HepG2 (cell line): ENCODE measurements at regions not wholly inside any gene's neighbourhood (a gene's known extent, or its start where the extent isn't known, plus 50 kb on each side); places are given as distances from the start of the nearest gene placed in this dataset.

Experiments used
- ATAC-seq: fragments of 200-7000 bp; cut with Tn5 transposase; 3 replicates; pipeline ENCODE4 v1.9.1; 2020; ENCODE audit warnings: mild to moderate bottlenecking, moderate library complexity
- BruUV-seq: library from RNA; stranded (reverse); fragments of 400-500 nt; replicated peaks from 2 replicates; lab custom pipeline; 2021; lab: Mats Ljungman, UMichigan
- CTCF ChIA-PET: fragments of 300-600 bp; formaldehyde crosslinking; extraction: SDS; loops from one replicate; lab custom pipeline; 2021; ENCODE audit warnings: low total read pairs, inconsistent platforms, low intra/inter-chr PET ratio; lab: Yijun Ruan, JAX
- POLR2A ChIA-PET: fragments of 350-600 bp; sonication (Branson Sonifier 250); formaldehyde crosslinking; loops from one replicate; lab custom pipeline; 2020; ENCODE audit warnings: antibody characterized with exemption, inconsistent platforms; lab: Yijun Ruan, JAX
- DNase-seq: peaks from one replicate; pipeline ENCODE4 v3.0.0-alpha.2; 2015; ENCODE audit warnings: low spot score
- FAIRE-seq: peaks from 3 replicates; lab custom pipeline; 2011; peaks lifted over from hg19 to GRCh38; lab: Jason Lieb, UNC
- H2AFZ ChIP-seq: one replicate; pipeline ENCODE4 v1.6.1; 2011; ENCODE audit warnings: low read length, inconsistent platforms
- H3K27ac ChIP-seq: fragments of 300-600 bp; 3 replicates; pipeline ENCODE4 v1.8.0; 2011; ENCODE audit warnings: mixed run types, mild to moderate bottlenecking, mixed read lengths, low read length, inconsistent platforms; ENCODE audit not compliant: insufficient read depth; ENCODE audit errors: extremely low read length
- H3K27me3 ChIP-seq, 2 experiments: fragments of 200-600 bp in 1 of 2; 2 replicates in 1 of 2; 3 replicates in 1 of 2; pipeline versions ENCODE4 v1.6.0 to v1.8.0; 2011; ENCODE audit warnings: low read length in 2 of 2, mild to moderate bottlenecking in 2 of 2, moderate library complexity in 2 of 2, inconsistent platforms in 1 of 2; ENCODE audit not compliant: insufficient read depth in 2 of 2, control insufficient read depth in 1 of 2
- H3K36me3 ChIP-seq, 2 experiments: fragments of 200-600 bp in 1 of 2; replicated peaks in 1 of 2; 2 replicates in 1 of 2; 3 replicates in 1 of 2; pipeline versions ENCODE4 v1.5.1 to v1.8.0; 2011; ENCODE audit warnings: low read length in 2 of 2, inconsistent platforms in 1 of 2; ENCODE audit not compliant: insufficient read depth in 2 of 2, control insufficient read depth in 1 of 2
- H3K4me1 ChIP-seq: 2 replicates; pipeline ENCODE4 v1.5.1; 2012; ENCODE audit warnings: low read length, inconsistent platforms; ENCODE audit not compliant: insufficient read depth
- H3K4me2 ChIP-seq: 2 replicates; pipeline ENCODE4 v1.6.0; 2011; ENCODE audit warnings: low read depth, low read length, inconsistent platforms
- H3K4me3 ChIP-seq, 3 experiments: fragments of 200-600 bp in 1 of 3; sonication (generic), shearing (Covaris generic) in 1 of 3; replicated peaks in 1 of 3; 2 replicates each; pipeline ENCODE4 v1.5.1; 2011 to 2016; ENCODE audit warnings: low read length in 3 of 3, inconsistent platforms in 2 of 3, low read depth in 2 of 3, mild to moderate bottlenecking in 2 of 3, control low read depth in 1 of 3, mixed read lengths in 1 of 3; ENCODE audit not compliant: insufficient read depth in 1 of 3
- H3K79me2 ChIP-seq: one replicate; pipeline ENCODE4 v1.6.1; 2011; ENCODE audit warnings: low read length, inconsistent platforms; ENCODE audit not compliant: insufficient read depth
- H3K9ac ChIP-seq: 2 replicates; pipeline ENCODE4 v1.6.0; 2011; ENCODE audit warnings: mild to moderate bottlenecking, low read depth, low read length, inconsistent platforms; ENCODE audit not compliant: insufficient read depth
- H3K9me3 ChIP-seq: 2 replicates; pipeline ENCODE4 v1.5.1; 2012; ENCODE audit warnings: mild to moderate bottlenecking, low read length
- H4K20me1 ChIP-seq: 2 replicates; pipeline ENCODE4 v1.6.0; 2011; ENCODE audit warnings: inconsistent platforms, mild to moderate bottlenecking, low read length, moderate library complexity; ENCODE audit not compliant: insufficient read depth
- HNRNPH1 ChIP-seq: fragments of 200-400 bp; formaldehyde crosslinking; optimal IDR thresholded peaks from 2 replicates; pipeline ENCODE3; 2017; ENCODE audit warnings: mild to moderate bottlenecking, low read depth, low read length
- MEIS1 ChIP-seq: sonication (generic); formaldehyde crosslinking; IDR thresholded peaks from 2 replicates; pipeline ENCODE4 v1.9.0; 2021; ENCODE audit warnings: mild to moderate bottlenecking, missing genetic modification reagents, moderate library complexity, borderline replicate concordance
- PAWR ChIP-seq: sonication (generic); formaldehyde crosslinking; IDR thresholded peaks from 2 replicates; pipeline ENCODE4 v1.4.0; 2020; ENCODE audit warnings: missing genetic modification reagents, mild to moderate bottlenecking, borderline replicate concordance
- POLR2AphosphoS5 ChIP-seq: IDR thresholded peaks from 2 replicates; pipeline ENCODE4 v1.6.1; 2012; ENCODE audit warnings: low read depth, low read length
- TAF1 ChIP-seq: sonication (generic); formaldehyde crosslinking; IDR thresholded peaks from 2 replicates; pipeline ENCODE4 v1.4.0; 2020; ENCODE audit warnings: missing genetic modification reagents
- TCF12 ChIP-seq, 2 experiments: fragments of 450-650 bp in 1 of 2; sonication (generic) in 1 of 2; formaldehyde crosslinking in 1 of 2; IDR thresholded peaks; 2 replicates each; pipeline versions ENCODE4 v1.6.1 to v1.8.0; 2017 to 2022; ENCODE audit warnings: antibody characterized with exemption in 1 of 2, mild to moderate bottlenecking in 1 of 2, missing genetic modification reagents in 1 of 2, moderate library complexity in 1 of 2
- TEAD2 ChIP-seq: sonication (generic); formaldehyde crosslinking; IDR thresholded peaks from 2 replicates; pipeline ENCODE4 v1.9.0; 2021; ENCODE audit warnings: missing genetic modification reagents
- WIZ ChIP-seq: sonication (generic); formaldehyde crosslinking; IDR thresholded peaks from 2 replicates; pipeline ENCODE4 v1.5.1; 2020; ENCODE audit warnings: mild to moderate bottlenecking, missing genetic modification reagents
- XRCC5 ChIP-seq: fragments of 200-400 bp; formaldehyde crosslinking; optimal IDR thresholded peaks from 2 replicates; pipeline ENCODE3; 2017; ENCODE audit warnings: mild to moderate bottlenecking, low read length
- ZNF30 ChIP-seq: sonication (generic); formaldehyde crosslinking; IDR thresholded peaks from 2 replicates; pipeline ENCODE4 v1.5.0; 2020; ENCODE audit warnings: mild to moderate bottlenecking, missing genetic modification reagents
- ZNF333 ChIP-seq: sonication (generic); formaldehyde crosslinking; IDR thresholded peaks from 2 replicates; pipeline ENCODE4 v1.4.0; 2020; ENCODE audit warnings: mild to moderate bottlenecking, missing genetic modification reagents, borderline replicate concordance
- ZNF713 ChIP-seq: sonication (generic); formaldehyde crosslinking; IDR thresholded peaks from 2 replicates; pipeline ENCODE4 v1.4.0; 2020; ENCODE audit warnings: mild to moderate bottlenecking, missing genetic modification reagents
- WGBS: methylation state at CpG from one replicate; pipeline ENCODE4 v1.1.6; 2017; ENCODE audit warnings: low lambda C conversion rate; 5-methylcytosine and 5-hydroxymethylcytosine counted together
- in situ Hi-C: cut with HindIII; loops from 2 replicates; pipeline ENCODE4 v1.10.0; 2017; ENCODE audit warnings: low pct_unique_long_range_greater_than_20kb; ENCODE audit not compliant: extremely low pct_ligation_motif_present
- intact Hi-C: fragments of 100-400 bp; cut with micrococcal nuclease; formaldehyde crosslinking; loops from one replicate; pipeline ENCODE4 v1.10.0; 2022; ENCODE audit not compliant: unreplicated experiment
- TF ChIP-seq, protein P1 (sequence below): sonication (generic); formaldehyde crosslinking; IDR thresholded peaks from 2 replicates; pipeline ENCODE4 v1.5.0; 2020; ENCODE audit warnings: missing genetic modification reagents
- TF ChIP-seq, protein P2 (sequence below): sonication (generic); formaldehyde crosslinking; IDR thresholded peaks from 2 replicates; pipeline ENCODE4; 2020; ENCODE audit warnings: missing genetic modification reagents, mild to moderate bottlenecking, borderline replicate concordance
- TF ChIP-seq, protein P3 (sequence below): sonication (generic); formaldehyde crosslinking; IDR thresholded peaks from 2 replicates; pipeline ENCODE4 v1.5.0; 2020; ENCODE audit warnings: mild to moderate bottlenecking, missing genetic modification reagents

DNA sequence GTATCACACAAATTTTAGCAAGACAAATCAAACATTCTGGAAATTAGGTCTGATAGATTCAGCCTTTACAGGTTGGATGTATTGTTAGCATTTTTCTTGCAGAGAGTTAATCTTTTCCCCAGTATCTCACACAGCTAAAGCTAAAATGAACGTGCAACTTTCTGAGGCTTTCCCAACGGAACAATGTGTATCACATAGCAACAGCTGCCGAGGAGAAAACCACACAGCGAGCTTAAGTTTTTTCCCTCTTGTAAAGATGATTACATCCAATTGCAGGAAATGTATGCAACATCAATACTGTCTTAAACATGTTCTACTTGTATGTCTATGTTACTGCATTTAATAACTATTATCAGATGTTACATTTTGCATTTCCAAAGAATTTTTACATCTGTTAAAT, 182.2 kb downstream of the CCDC59 start:
- TF ChIP-seq ZNF333 (CRISPR knock-in tag), result no peak
- TF ChIP-seq TAF1 (CRISPR knock-in tag), result no peak
- no peak for TF ChIP-seq PAWR (CRISPR knock-in tag)
- ATAC-seq, result no peak
- H4K20me1 ChIP-seq, result no peaks in the 10 kb centered on the region
- DNase-seq, result no peak
- H3K4me1 ChIP-seq, result no peaks in the 10 kb centered on the region
- in situ Hi-C loops, result no loop called here
- H3K27ac ChIP-seq, result no peak overlapping the region
- FAIRE-seq, result no peak
- H3K9ac ChIP-seq, result no peak overlapping the region
- H2AFZ ChIP-seq, result no peak overlapping the region
- intact Hi-C loops, result no loop called here
- 0% methylated on average over 4 of the region's 4 CpGs for WGBS
- BruUV-seq, result no TSS peak
- ChIA-PET CTCF (no interaction called here), POLR2A (no interaction called here)
- no peaks in the 10 kb centered on the region for H3K27me3 ChIP-seq
- H3K79me2 ChIP-seq, result no peaks in the 10 kb centered on the region
- H3K4me3 ChIP-seq, result no peak overlapping the region
- H3K4me2 ChIP-seq, result no peak overlapping the region
- H3K36me3 ChIP-seq, result no peaks in the 10 kb centered on the region
- H3K9me3 ChIP-seq, result no peaks in the 10 kb centered on the region

DNA sequence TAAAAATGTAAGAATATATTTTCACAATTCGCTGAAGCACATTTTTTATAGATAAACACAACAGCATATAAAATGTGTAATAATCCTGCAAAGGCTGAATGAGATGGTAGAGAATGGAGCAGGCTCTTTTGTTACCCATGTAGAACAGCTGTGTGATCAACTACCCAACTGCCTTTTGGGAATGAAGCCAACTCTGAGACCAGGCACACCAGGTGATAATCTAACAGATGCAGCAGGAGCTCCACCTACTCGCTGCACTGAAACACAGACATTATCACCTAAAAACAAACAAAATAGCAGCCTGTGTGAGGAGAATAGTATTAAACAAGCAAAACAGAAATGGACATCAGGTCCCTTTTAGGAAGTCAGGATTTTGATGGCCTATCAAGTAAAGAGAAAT, 183.3 kb downstream of the CCDC59 start:
- 2% methylated on average over 2 of the region's 2 CpGs for WGBS
- POLR2A ChIA-PET, result no interaction called here
- no peak for ATAC-seq
- TF ChIP-seq WIZ (CRISPR knock-in tag) (no peak), POLR2AphosphoS5 (no peak), MEIS1 (CRISPR knock-in tag) (no peak), ZNF713 (no peak), ZNF30 (CRISPR knock-in tag) (no peak), XRCC5 (no peak), TCF12 (IDR thresholded peaks at IDR 0.05) (no peak), TCF12 (CRISPR knock-in tag; IDR thresholded peaks at IDR 0.05) (no peak), HNRNPH1 (no peak), TEAD2 (CRISPR knock-in tag) (no peak)
- TF ChIP-seq, protein P1, sequence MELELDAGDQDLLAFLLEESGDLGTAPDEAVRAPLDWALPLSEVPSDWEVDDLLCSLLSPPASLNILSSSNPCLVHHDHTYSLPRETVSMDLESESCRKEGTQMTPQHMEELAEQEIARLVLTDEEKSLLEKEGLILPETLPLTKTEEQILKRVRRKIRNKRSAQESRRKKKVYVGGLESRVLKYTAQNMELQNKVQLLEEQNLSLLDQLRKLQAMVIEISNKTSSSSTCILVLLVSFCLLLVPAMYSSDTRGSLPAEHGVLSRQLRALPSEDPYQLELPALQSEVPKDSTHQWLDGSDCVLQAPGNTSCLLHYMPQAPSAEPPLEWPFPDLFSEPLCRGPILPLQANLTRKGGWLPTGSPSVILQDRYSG (CRISPR knock-in tag), result no peak
- TF ChIP-seq, protein P2, sequence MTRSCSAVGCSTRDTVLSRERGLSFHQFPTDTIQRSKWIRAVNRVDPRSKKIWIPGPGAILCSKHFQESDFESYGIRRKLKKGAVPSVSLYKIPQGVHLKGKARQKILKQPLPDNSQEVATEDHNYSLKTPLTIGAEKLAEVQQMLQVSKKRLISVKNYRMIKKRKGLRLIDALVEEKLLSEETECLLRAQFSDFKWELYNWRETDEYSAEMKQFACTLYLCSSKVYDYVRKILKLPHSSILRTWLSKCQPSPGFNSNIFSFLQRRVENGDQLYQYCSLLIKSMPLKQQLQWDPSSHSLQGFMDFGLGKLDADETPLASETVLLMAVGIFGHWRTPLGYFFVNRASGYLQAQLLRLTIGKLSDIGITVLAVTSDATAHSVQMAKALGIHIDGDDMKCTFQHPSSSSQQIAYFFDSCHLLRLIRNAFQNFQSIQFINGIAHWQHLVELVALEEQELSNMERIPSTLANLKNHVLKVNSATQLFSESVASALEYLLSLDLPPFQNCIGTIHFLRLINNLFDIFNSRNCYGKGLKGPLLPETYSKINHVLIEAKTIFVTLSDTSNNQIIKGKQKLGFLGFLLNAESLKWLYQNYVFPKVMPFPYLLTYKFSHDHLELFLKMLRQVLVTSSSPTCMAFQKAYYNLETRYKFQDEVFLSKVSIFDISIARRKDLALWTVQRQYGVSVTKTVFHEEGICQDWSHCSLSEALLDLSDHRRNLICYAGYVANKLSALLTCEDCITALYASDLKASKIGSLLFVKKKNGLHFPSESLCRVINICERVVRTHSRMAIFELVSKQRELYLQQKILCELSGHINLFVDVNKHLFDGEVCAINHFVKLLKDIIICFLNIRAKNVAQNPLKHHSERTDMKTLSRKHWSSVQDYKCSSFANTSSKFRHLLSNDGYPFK, result no peak
- TF ChIP-seq, protein P3, sequence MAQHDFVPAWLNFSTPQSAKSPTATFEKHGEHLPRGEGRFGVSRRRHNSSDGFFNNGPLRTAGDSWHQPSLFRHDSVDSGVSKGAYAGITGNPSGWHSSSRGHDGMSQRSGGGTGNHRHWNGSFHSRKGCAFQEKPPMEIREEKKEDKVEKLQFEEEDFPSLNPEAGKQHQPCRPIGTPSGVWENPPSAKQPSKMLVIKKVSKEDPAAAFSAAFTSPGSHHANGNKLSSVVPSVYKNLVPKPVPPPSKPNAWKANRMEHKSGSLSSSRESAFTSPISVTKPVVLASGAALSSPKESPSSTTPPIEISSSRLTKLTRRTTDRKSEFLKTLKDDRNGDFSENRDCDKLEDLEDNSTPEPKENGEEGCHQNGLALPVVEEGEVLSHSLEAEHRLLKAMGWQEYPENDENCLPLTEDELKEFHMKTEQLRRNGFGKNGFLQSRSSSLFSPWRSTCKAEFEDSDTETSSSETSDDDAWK (CRISPR knock-in tag), result no peak

More for the DNA sequence above, 183.3 kb downstream of the CCDC59 start:
- H3K4me1 ChIP-seq, result no peaks in the 10 kb centered on the region
- no peaks in the 10 kb centered on the region for H3K36me3 ChIP-seq
- CTCF ChIA-PET, result no interaction called here
- no TSS peak for BruUV-seq
- H3K79me2 ChIP-seq, result no peaks in the 10 kb centered on the region
- in situ Hi-C loops (no loop called here), intact Hi-C loops (no loop called here)
- no peak overlapping the region for H3K4me2 ChIP-seq
- no peak overlapping the region for H3K4me3 ChIP-seq
- H3K9ac ChIP-seq, result no peak overlapping the region
- no peaks in the 10 kb centered on the region for H4K20me1 ChIP-seq
- no peak overlapping the region for H3K27ac ChIP-seq
- H3K27me3 ChIP-seq, result no peaks in the 10 kb centered on the region
- DNase-seq, result no peak
- H2AFZ ChIP-seq, result no peak overlapping the region
- FAIRE-seq, result no peak
- no peaks in the 10 kb centered on the region for H3K9me3 ChIP-seq
